IPS-18a (cell line): ENCODE measurements at regions not wholly inside any gene's neighbourhood (a gene's known extent, or its start where the extent isn't known, plus 50 kb on each side); places are given as distances from the start of the nearest gene placed in this dataset.

ENCODE experiments used
- H3K27ac ChIP-seq: one replicate; pipeline ENCODE4 v1.5.1; 2013; ENCODE audit warnings: low read length
- H3K27me3 ChIP-seq: one replicate; pipeline ENCODE4 v1.6.1; 2013; ENCODE audit warnings: mild to moderate bottlenecking, low read length; ENCODE audit not compliant: control insufficient read depth, insufficient read depth
- H3K36me3 ChIP-seq: one replicate; pipeline ENCODE4 v1.6.1; 2013; ENCODE audit warnings: low read depth, low read length; ENCODE audit not compliant: control insufficient read depth
- H3K4me1 ChIP-seq: one replicate; pipeline ENCODE4 v1.6.1; 2013; ENCODE audit warnings: low read depth, low read length; ENCODE audit not compliant: control insufficient read depth
- H3K4me3 ChIP-seq: one replicate; pipeline ENCODE4 v1.5.1; 2013; ENCODE audit warnings: low read length
- H3K9ac ChIP-seq: one replicate; pipeline ENCODE4 v1.6.1; 2013; ENCODE audit warnings: mild to moderate bottlenecking, low read length, moderate library complexity
- H3K9me3 ChIP-seq: one replicate; pipeline ENCODE4 v1.6.1; 2013; ENCODE audit warnings: low read depth, low read length; ENCODE audit not compliant: control insufficient read depth

GRCh38 chr5:135085133-135085935, 51.3 kb upstream of the PITX1 start:
- H3K4me1 ChIP-seq: no peaks in the 10 kb centered on the region
- H3K9ac ChIP-seq: no peak overlapping the region
- H3K9me3 ChIP-seq: no peaks in the 10 kb centered on the region
- no peaks in the 10 kb centered on the region for H3K36me3 ChIP-seq
- H3K27ac ChIP-seq: no peak overlapping the region
- no peak overlapping the region for H3K4me3 ChIP-seq
- no peaks in the 10 kb centered on the region for H3K27me3 ChIP-seq
